GM23248 (cell line): ENCODE measurements at regions not wholly inside any gene's neighbourhood (a gene's known extent, or its start where the extent isn't known, plus 50 kb on each side); places are given as distances from the start of the nearest gene placed in this dataset.

Experiments
- EZH2 ChIP-seq: fragments of 200-600 bp; sonication (generic); IDR thresholded peaks from 2 replicates; pipeline ENCODE4 v1.6.1; 2018; ENCODE audit warnings: antibody characterized with exemption, mild to moderate bottlenecking; ENCODE audit not compliant: insufficient read depth, poor library complexity, severe bottlenecking
- EZH2phosphoT487 ChIP-seq: fragments of 200-600 bp; sonication (generic); IDR thresholded peaks from 2 replicates; pipeline ENCODE4 v1.6.1; 2018; ENCODE audit warnings: antibody characterized with exemption, moderate library complexity, mild to moderate bottlenecking, low read depth; ENCODE audit not compliant: insufficient read depth

DNA sequence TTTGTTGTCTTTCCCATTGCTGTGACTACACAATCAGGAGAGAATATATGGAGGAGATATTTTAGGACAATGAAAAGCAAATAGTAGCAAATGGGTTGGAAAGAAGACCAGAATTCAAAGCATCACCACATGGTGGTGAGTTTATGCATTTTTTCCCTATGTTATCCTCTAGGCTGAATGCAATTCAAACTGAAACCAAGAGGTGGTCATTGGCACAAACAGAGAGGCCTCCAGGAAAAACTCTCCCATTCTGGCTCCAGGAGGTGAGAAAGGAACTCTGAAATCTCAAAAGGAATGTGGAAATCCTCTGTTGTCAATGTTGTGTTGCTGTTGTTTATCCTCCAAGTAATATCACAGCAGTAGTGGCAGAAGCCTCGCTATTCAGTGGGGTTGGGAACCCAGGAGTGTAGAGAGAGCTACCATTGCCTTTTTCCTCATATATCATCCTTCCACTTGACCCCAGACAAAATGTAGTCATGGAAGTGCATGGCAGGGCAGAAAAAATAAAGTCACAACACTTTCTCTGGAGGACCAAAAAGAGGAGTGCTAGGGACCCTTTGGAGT, 819.1 kb downstream of the GRID1 start:
- TF ChIP-seq EZH2phosphoT487 (no peak), EZH2 (no peak)
